GM12878 (cell line): ENCODE measurements at regions not wholly inside any gene's neighbourhood (a gene's known extent, or its start where the extent isn't known, plus 50 kb on each side); places are given as distances from the start of the nearest gene placed in this dataset.

ENCODE experiments used
- ATAC-seq: fragments of 200-7000 bp; cut with Tn5 transposase; 3 replicates; pipeline ENCODE4 v1.9.1; 2020; ENCODE audit warnings: mild to moderate bottlenecking, moderate library complexity
- BruUV-seq: library from RNA; stranded (reverse); fragments of 400-500 nt; replicated peaks from 2 replicates; lab custom pipeline; 2021; lab: Mats Ljungman, UMichigan
- CTCF ChIA-PET: fragments of 300-600 bp; sonication (Branson Sonifier 250); formaldehyde crosslinking; extraction: SDS; loops from one replicate; lab custom pipeline; 2021; ENCODE audit warnings: inconsistent platforms; lab: Yijun Ruan, JAX
- POLR2A ChIA-PET: fragments of 350-600 bp; formaldehyde crosslinking; extraction: SDS; loops from one replicate; lab custom pipeline; 2021; ENCODE audit warnings: inconsistent platforms; lab: Charles Lee
- RAD21 ChIA-PET: fragments of 300-600 bp; sonication (Branson Sonifier 250); formaldehyde crosslinking; loops from one replicate; lab custom pipeline; 2023; ENCODE audit warnings: antibody characterized with exemption; ENCODE audit not compliant: unreplicated experiment; lab: Charles Lee
- SMC1A ChIA-PET: fragments of 300-600 bp; sonication (Branson Sonifier 250); formaldehyde crosslinking; loops from one replicate; lab custom pipeline; 2023; ENCODE audit not compliant: unreplicated experiment, uncharacterized antibody; lab: Charles Lee
- DNase-seq: peaks from one replicate; pipeline ENCODE4 v3.0.0-alpha.2; 2011; ENCODE audit warnings: low read depth, low spot score
- FAIRE-seq: peaks from 3 replicates; lab custom pipeline; 2011; peaks lifted over from hg19 to GRCh38; lab: Jason Lieb, UNC
- H2AFZ ChIP-seq: 2 replicates; pipeline ENCODE4 v1.6.0; 2011; ENCODE audit warnings: low read depth, low read length, control low read depth; ENCODE audit not compliant: control insufficient read depth
- H3K27ac ChIP-seq: 2 replicates; pipeline ENCODE4 v1.5.1; 2011; ENCODE audit warnings: control low read depth; ENCODE audit not compliant: control insufficient read depth, insufficient read depth
- H3K27me3 ChIP-seq, 2 experiments: replicated peaks in 1 of 2; 2 replicates each; pipeline versions ENCODE4 v1.6.0 to v1.6.1; 2011; ENCODE audit warnings: low read length in 1 of 2; ENCODE audit not compliant: control insufficient read depth in 2 of 2, insufficient read depth in 2 of 2
- H3K36me3 ChIP-seq, 2 experiments: 2 replicates each; pipeline ENCODE4 v1.5.1; 2011; ENCODE audit warnings: low read length in 1 of 2; ENCODE audit not compliant: control insufficient read depth in 2 of 2, insufficient read depth in 2 of 2
- H3K4me1 ChIP-seq: 2 replicates; pipeline ENCODE4 v1.6.1; 2011; ENCODE audit warnings: mild to moderate bottlenecking, low read length, moderate library complexity, mixed read lengths; ENCODE audit not compliant: control insufficient read depth, insufficient read depth
- H3K4me2 ChIP-seq: 2 replicates; pipeline ENCODE4 v1.6.0; 2011; ENCODE audit warnings: control low read depth; ENCODE audit not compliant: control insufficient read depth, insufficient read depth
- H3K4me3 ChIP-seq: fragments of 200-600 bp; sonication (generic); 2 replicates; pipeline ENCODE4 v1.5.1; 2016
- H3K79me2 ChIP-seq: 2 replicates; pipeline ENCODE4 v1.6.0; 2011; ENCODE audit warnings: low read length; ENCODE audit not compliant: control insufficient read depth, insufficient read depth
- H3K9ac ChIP-seq: 2 replicates; pipeline ENCODE4 v1.8.0; 2011; ENCODE audit warnings: low read length, control low read depth, mixed read lengths; ENCODE audit not compliant: control insufficient read depth, insufficient read depth
- H3K9me3 ChIP-seq: replicated peaks from 3 replicates; pipeline ENCODE4 v1.5.1; 2011; ENCODE audit warnings: mild to moderate bottlenecking, low read length; ENCODE audit not compliant: control insufficient read depth, insufficient read depth
- H4K20me1 ChIP-seq: 2 replicates; pipeline ENCODE4 v1.6.0; 2011; ENCODE audit not compliant: control insufficient read depth, insufficient read depth
- EED ChIP-seq: sonication (generic); IDR thresholded peaks from 2 replicates; pipeline ENCODE4 v1.6.1; 2016; ENCODE audit warnings: antibody characterized with exemption, low read depth
- KDM1A ChIP-seq: fragments of 200-600 bp; sonication (generic); IDR thresholded peaks from 2 replicates; pipeline ENCODE4 v1.6.1; 2016; ENCODE audit warnings: borderline replicate concordance
- MTA3 ChIP-seq: IDR thresholded peaks from 2 replicates; pipeline ENCODE4 v1.6.1; 2012; ENCODE audit warnings: low read length, inconsistent platforms, borderline replicate concordance
- PKNOX1 ChIP-seq: fragments of 450-650 bp; IDR thresholded peaks from 2 replicates; pipeline ENCODE4 v1.6.1; 2016; ENCODE audit warnings: mild to moderate bottlenecking
- RBBP5 ChIP-seq: fragments of 200-600 bp; sonication (generic); conservative IDR thresholded peaks from 2 replicates; pipeline ENCODE4 v1.6.1; 2016
- RCOR1 ChIP-seq: conservative IDR thresholded peaks from 2 replicates; pipeline ENCODE4 v1.6.1; 2012; ENCODE audit warnings: low read depth, low read length, improper control_type of control experiment
- RFX5 ChIP-seq: IDR thresholded peaks from 2 replicates; pipeline ENCODE4 v1.6.1; 2011; ENCODE audit warnings: low read depth, low read length, improper control_type of control experiment
- SMARCA5 ChIP-seq: fragments of 450-650 bp; IDR thresholded peaks from 2 replicates; pipeline ENCODE4 v1.6.1; 2017; ENCODE audit warnings: mild to moderate bottlenecking
- SRF ChIP-seq, 2 experiments: IDR thresholded peaks; 2 replicates each; pipeline ENCODE4 v1.6.1; 2011; ENCODE audit warnings: low read depth in 2 of 2, low read length in 2 of 2, mild to moderate bottlenecking in 1 of 2, moderate library complexity in 1 of 2
- STAT1 ChIP-seq: fragments of 450-650 bp; conservative IDR thresholded peaks from 2 replicates; pipeline ENCODE4 v1.6.1; 2014; ENCODE audit warnings: antibody characterized with exemption, mild to moderate bottlenecking
- SUZ12 ChIP-seq: fragments of 200-600 bp; sonication (generic); IDR thresholded peaks from one replicate; pipeline ENCODE4 v1.6.1; 2018; ENCODE audit warnings: antibody characterized with exemption, mild to moderate bottlenecking; ENCODE audit not compliant: unreplicated experiment
- TAF1 ChIP-seq: IDR thresholded peaks from 2 replicates; pipeline ENCODE4 v1.6.1; 2011; ENCODE audit warnings: mild to moderate bottlenecking, low read depth, low read length, borderline replicate concordance
- ZNF217 ChIP-seq: fragments of 450-650 bp; IDR thresholded peaks from 2 replicates; pipeline ENCODE4 v1.6.1; 2017; ENCODE audit warnings: antibody characterized with exemption, mild to moderate bottlenecking
- ZNF24 ChIP-seq: fragments of 450-650 bp; IDR thresholded peaks from 2 replicates; pipeline ENCODE4 v1.6.1; 2017; ENCODE audit warnings: antibody characterized with exemption, mild to moderate bottlenecking
- WGBS: methylation state at CpG from one replicate; pipeline ENCODE4 v1.1.6; 2016; ENCODE audit warnings: low lambda C conversion rate; ENCODE audit not compliant: insufficient replicate concordance, insufficient coverage; ENCODE audit errors: missing lambda C conversion rate; 5-methylcytosine and 5-hydroxymethylcytosine counted together
- in situ Hi-C: fragments of 300-500 bp; cut with MboI; formaldehyde crosslinking; loops from 9 replicates; pipeline ENCODE4 v1.14.3; 2018; ENCODE audit warnings: mixed read lengths
- intact Hi-C: fragments of 100-400 bp; cut with micrococcal nuclease; formaldehyde crosslinking; loops from one replicate; pipeline ENCODE4 v1.14.2; 2022; ENCODE audit not compliant: unreplicated experiment

GRCh38 chr3:63764511-63764910 is 54.6 kb upstream of the C3orf49 start:
- no peak for ATAC-seq
- H3K27me3 ChIP-seq = no peaks in the 10 kb centered on the region
- no TSS peak for BruUV-seq
- no peaks in the 10 kb centered on the region for H3K79me2 ChIP-seq
- ChIA-PET SMC1A (no interaction called here), POLR2A (no interaction called here), CTCF (interaction anchor here (0.6 kb wide), 1 partner anchor 790 kb away, joined by 3 read pairs; no protein-coding TSS in a partner anchor), RAD21 (no interaction called here)
- H2AFZ ChIP-seq = no peak overlapping the region
- in situ Hi-C loops (no loop called here), intact Hi-C loops (no loop called here)
- TF ChIP-seq EED = no peak
- no peak for TF ChIP-seq RCOR1
- TF ChIP-seq RFX5 = no peak
- TF ChIP-seq PKNOX1 = no peak
- TF ChIP-seq MTA3 = no peak
- no peak overlapping the region for H3K27ac ChIP-seq
- no peaks in the 10 kb centered on the region for H3K36me3 ChIP-seq
- no peak overlapping the region for H3K4me3 ChIP-seq
- DNase-seq = no peak
- no peaks in the 10 kb centered on the region for H4K20me1 ChIP-seq
- no peaks in the 10 kb centered on the region for H3K9me3 ChIP-seq
- WGBS = 71% methylated on average over 7 of the region's 7 CpGs
- no peak overlapping the region for H3K9ac ChIP-seq
- H3K4me1 ChIP-seq = no peaks in the 10 kb centered on the region
- FAIRE-seq = no peak
- H3K4me2 ChIP-seq = no peak overlapping the region

GRCh38 chr3:63766261-63766660 is 52.8 kb upstream of the C3orf49 start:
- no peak for TF ChIP-seq SMARCA5
- TF ChIP-seq ZNF24 = no peak
- no peak for TF ChIP-seq KDM1A
- TF ChIP-seq RBBP5 = no peak
- no peak for TF ChIP-seq ZNF217
- no peak for TF ChIP-seq TAF1
- no peak for TF ChIP-seq SUZ12
- no peak for TF ChIP-seq STAT1
- TF ChIP-seq SRF (IDR thresholded peaks at IDR 0.05; ENCODE audit: low read depth in 2 of 2, low read length in 2 of 2) = no peak
- TF ChIP-seq, all 136 proteins: peak for 0
- Histone ChIP-seq H2AFZ (no peak overlapping the region), H4K20me1 (no peaks in the 10 kb centered on the region), H3K36me3 (no peaks in the 10 kb centered on the region), H3K27ac (no peak overlapping the region), H3K79me2 (no peaks in the 10 kb centered on the region), H3K27me3 (no peaks in the 10 kb centered on the region), H3K4me3 (no peak overlapping the region), H3K4me2 (no peak overlapping the region), H3K4me1 (no peaks in the 10 kb centered on the region), H3K9me3 (no peaks in the 10 kb centered on the region), H3K9ac (no peak overlapping the region)
- in situ Hi-C loops = no loop called here
- DNase-seq = no peak
- SMC1A ChIA-PET = no interaction called here
- CTCF ChIA-PET = no interaction called here
- intact Hi-C loops = no loop called here
- WGBS = 37% methylated on average over 5 of the region's 5 CpGs
- FAIRE-seq = no peak
- POLR2A ChIA-PET = no interaction called here
- ATAC-seq = no peak
- BruUV-seq = no TSS peak
- RAD21 ChIA-PET = no interaction called here
